ENCODE measurements at regions not wholly inside any gene's neighbourhood (a gene's known extent, or its start where the extent isn't known, plus 50 kb on each side); places are given as distances from the start of the nearest gene placed in this dataset.

- TF ChIP-seq ZNF462 (CRISPR knock-in tag; IDR thresholded peaks at IDR 0.05) (no peak), EZH2 (IDR thresholded peaks at IDR 0.05; ENCODE audit: low read depth, unreplicated experiment) (no peak), ZNF331 (CRISPR knock-in tag; IDR thresholded peaks at IDR 0.05; ENCODE audit: low read depth) (no peak)
Observed at GRCh38 chr2:150586858-150587257, 99.4 kb upstream of the RND3 start (continued).

- no peaks in the 10 kb centered on the region for H3K36me3 ChIP-seq (ENCODE audit: insufficient read depth)
- ATAC-seq (no peak), DNase-seq (ENCODE audit: low spot score) (no peak)
- no peak overlapping the region for H3K4me2 ChIP-seq
- Mint-ChIP-seq H3K27me3 (ENCODE audit: insufficient read depth, low read depth, poor library complexity) (peaks cover 2% of the 10 kb centered on the region), H3K9me3 (peaks cover 1% of the 10 kb centered on the region; the same call in 2 of the 3 replicates), H3K27ac (no peak overlapping the region), H3K4me3 (no peak overlapping the region), H3K4me1 (peaks cover 14% of the 10 kb centered on the region), H3K36me3 (ENCODE audit: low read depth) (no peaks in the 10 kb centered on the region; the same call in 2 of the 3 replicates)
- H3K9me2 ChIP-seq (ENCODE audit: insufficient read depth) = no peaks in the 10 kb centered on the region
- no peaks in the 10 kb centered on the region for H3K27me3 ChIP-seq (ENCODE audit: insufficient read depth)
- H3K79me2 ChIP-seq (replicated peaks; ENCODE audit: insufficient read depth) = no peaks in the 10 kb centered on the region
- no peak overlapping the region for H3K27ac ChIP-seq (ENCODE audit: low read depth)
- H4K20me1 ChIP-seq (replicated peaks; ENCODE audit: insufficient read depth) = no peaks in the 10 kb centered on the region
- no peaks in the 10 kb centered on the region for H3F3A ChIP-seq (replicated peaks; ENCODE audit: low read depth)
- no peaks in the 10 kb centered on the region for H3K4me1 ChIP-seq (ENCODE audit: insufficient read depth)
- H2AFZ ChIP-seq = no peak overlapping the region
- no peak overlapping the region for H3K4me3 ChIP-seq
- TF ChIP-seq ZNF462 (CRISPR knock-in tag; IDR thresholded peaks at IDR 0.05) = no peak
- no peak for TF ChIP-seq POLR2AphosphoS5 (IDR thresholded peaks at IDR 0.05; ENCODE audit: low read depth)
- TF ChIP-seq NANOG (IDR thresholded peaks at IDR 0.05; ENCODE audit: borderline replicate concordance) = no peak
- no peak for TF ChIP-seq CREB1 (CRISPR knock-in tag; IDR thresholded peaks at IDR 0.05; ENCODE audit: low read depth)
- no peak for TF ChIP-seq ETS1 (IDR thresholded peaks at IDR 0.05)
Observed at GRCh38 chr2:150585221-150585971, 97.9 kb upstream of the RND3 start.

All from GM23338 (cell line).